ENCODE measurements at regions not wholly inside any gene's neighbourhood (a gene's known extent, or its start where the extent isn't known, plus 50 kb on each side); places are given as distances from the start of the nearest gene placed in this dataset.
"Not testable (repeated sequence)": the region's sequence is repeated elsewhere in the genome, so short reads cannot be mapped to it uniquely, and the experiment has no call there.

- peaks cover 10% of the 10 kb centered on the region for H3K9me3 Mint-ChIP-seq
- H3K4me1 Mint-ChIP-seq (ENCODE audit: low read depth) = no peaks in the 10 kb centered on the region
- no peaks in the 10 kb centered on the region for H3K36me3 Mint-ChIP-seq
- no peak for DNase-seq
- no peaks in the 10 kb centered on the region for H3K27me3 Mint-ChIP-seq
- ChIA-PET POLR2A (no interaction called here), CTCF (no interaction called here)
- intact Hi-C loops (cut with micrococcal nuclease) = no loop called here
- H3K4me3 Mint-ChIP-seq = no peak overlapping the region
- no peak overlapping the region for H3K27ac Mint-ChIP-seq
Observed at GRCh38 chr5:136853971-136854370, 488.6 kb upstream of the TRPC7 start.

- Mint-ChIP-seq H3K9me3 (no peaks in the 10 kb centered on the region), H3K4me1 (ENCODE audit: low read depth) (no peaks in the 10 kb centered on the region), H3K36me3 (no peaks in the 10 kb centered on the region), H3K4me3 (no peak overlapping the region), H3K27ac (no peak overlapping the region), H3K27me3 (no peaks in the 10 kb centered on the region)
- intact Hi-C loops (cut with micrococcal nuclease) = no loop called here
- CTCF ChIA-PET = no interaction called here
- no peak for DNase-seq
- POLR2A ChIA-PET = no interaction called here
Observed at GRCh38 chr5:136840601-136841000, 475.3 kb upstream of the TRPC7 start.

DNA sequence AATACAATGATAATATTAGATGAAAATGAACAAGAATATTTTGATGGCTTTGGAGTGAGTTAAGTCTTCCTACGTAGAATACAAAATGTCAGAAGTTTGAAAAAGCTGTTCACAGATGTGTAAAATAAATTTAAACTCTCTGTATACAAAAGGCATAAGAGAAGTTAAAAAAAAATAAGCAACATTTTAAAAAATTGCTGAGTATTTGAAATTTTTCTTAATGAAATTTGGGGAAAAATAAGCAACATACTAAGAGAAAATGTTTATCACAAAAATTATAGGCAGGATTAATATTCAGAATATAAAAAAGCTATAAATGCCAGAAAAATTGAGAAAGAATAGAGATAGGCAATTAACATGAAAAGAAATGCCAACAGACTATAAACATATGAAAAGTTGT is 470.7 kb upstream of the TRPC7 start:
- no peaks in the 10 kb centered on the region for H3K4me1 Mint-ChIP-seq (ENCODE audit: low read depth)

GRCh38 chr5:136820848-136821247 is 455.5 kb upstream of the TRPC7 start:
- CTCF ChIA-PET = no interaction called here
- Mint-ChIP-seq H3K4me3 (no peak overlapping the region), H3K9me3 (peaks cover 8% of the 10 kb centered on the region)

More for the DNA sequence above, 470.7 kb upstream of the TRPC7 start:
- no peak overlapping the region for H3K4me3 Mint-ChIP-seq
- POLR2A ChIA-PET = interaction anchor here (0.7 kb wide), 1 partner anchor 121 kb away, joined by 3 read pairs; no protein-coding TSS in a partner anchor
- CTCF ChIA-PET = no interaction called here
- peaks cover 3% of the 10 kb centered on the region for H3K9me3 Mint-ChIP-seq
- H3K27me3 Mint-ChIP-seq = no peaks in the 10 kb centered on the region
- no peaks in the 10 kb centered on the region for H3K36me3 Mint-ChIP-seq
- intact Hi-C loops (cut with micrococcal nuclease) = no loop called here
- no peak overlapping the region for H3K27ac Mint-ChIP-seq
- DNase-seq = no peak

DNA sequence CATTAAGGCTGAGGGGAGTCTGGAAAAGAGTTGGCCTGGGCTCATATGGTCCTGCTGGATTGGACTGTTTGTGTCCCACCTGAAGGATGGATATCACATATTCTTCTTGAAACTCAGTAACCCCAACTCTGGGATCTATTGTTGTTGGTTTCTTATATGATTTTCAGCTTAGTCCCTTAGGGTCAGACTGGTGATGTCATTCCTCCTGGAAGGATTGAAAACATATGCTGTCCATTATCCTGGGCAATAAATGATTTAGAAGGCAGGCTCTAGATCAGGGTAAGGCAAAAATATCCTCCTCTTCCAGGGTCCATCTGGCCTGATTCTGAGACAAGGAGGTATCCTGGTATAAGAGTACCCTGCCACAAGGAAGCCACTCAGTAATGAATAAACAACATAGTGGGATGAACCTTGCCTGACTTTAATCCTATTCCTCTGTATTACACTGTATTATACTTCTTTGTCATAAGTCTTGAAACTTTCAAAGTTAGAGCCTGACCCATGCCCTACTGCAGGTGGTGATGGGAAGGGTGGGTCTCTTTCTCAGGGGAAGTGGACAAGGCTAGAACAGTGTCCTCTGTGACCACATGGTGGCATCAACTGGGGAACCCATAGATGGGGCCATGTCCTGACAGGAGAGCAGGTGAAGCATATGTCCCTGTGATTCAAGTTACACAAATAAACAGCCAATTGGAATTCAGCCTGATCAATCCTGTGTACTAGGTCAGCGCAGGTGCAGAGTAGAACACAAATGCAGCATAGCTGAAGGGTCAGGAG is 454.4 kb upstream of the TRPC7 start:
- Mint-ChIP-seq H3K4me3 (no peak overlapping the region), H3K4me1 (ENCODE audit: low read depth) (no peaks in the 10 kb centered on the region), H3K9me3 (peaks cover 8% of the 10 kb centered on the region), H3K27me3 (no peaks in the 10 kb centered on the region), H3K27ac (no peak overlapping the region), H3K36me3 (no peaks in the 10 kb centered on the region)
- DNase-seq = no peak
- CTCF ChIA-PET = no interaction called here
- intact Hi-C loops (cut with micrococcal nuclease) = no loop called here
- POLR2A ChIA-PET = no interaction called here

More at GRCh38 chr5:136820848-136821247, 455.5 kb upstream of the TRPC7 start:
- intact Hi-C loops (cut with micrococcal nuclease) = no loop called here
- no peak for DNase-seq
- no peaks in the 10 kb centered on the region for H3K4me1 Mint-ChIP-seq (ENCODE audit: low read depth)
- no peaks in the 10 kb centered on the region for H3K27me3 Mint-ChIP-seq
- no peaks in the 10 kb centered on the region for H3K36me3 Mint-ChIP-seq
- POLR2A ChIA-PET = no interaction called here
- no peak overlapping the region for H3K27ac Mint-ChIP-seq

DNA sequence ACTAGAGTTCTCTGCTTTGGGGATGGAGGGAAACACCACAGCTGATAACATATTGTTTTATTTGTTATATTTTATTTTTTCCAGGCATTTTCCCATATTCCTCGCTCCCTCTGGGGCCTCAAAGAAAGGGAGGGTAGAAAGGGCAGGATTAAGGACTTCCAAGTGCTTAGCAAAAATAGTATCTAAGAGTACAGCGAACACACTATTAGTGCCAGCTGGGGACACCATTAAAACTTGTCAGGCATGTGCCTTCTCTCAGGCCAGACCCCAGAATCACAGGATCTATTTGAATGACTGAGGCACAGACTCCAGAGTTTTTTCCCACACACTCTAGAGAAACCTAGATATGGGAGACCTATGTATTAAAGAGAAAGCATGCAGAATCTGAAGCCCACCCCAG is 451.0 kb upstream of the TRPC7 start:
- no peaks in the 10 kb centered on the region for H3K27me3 Mint-ChIP-seq
- no peak for DNase-seq
- no peaks in the 10 kb centered on the region for H3K36me3 Mint-ChIP-seq
- peaks cover 5% of the 10 kb centered on the region for H3K9me3 Mint-ChIP-seq
- no peaks in the 10 kb centered on the region for H3K4me1 Mint-ChIP-seq (ENCODE audit: low read depth)
- CTCF ChIA-PET = no interaction called here
- intact Hi-C loops (cut with micrococcal nuclease) = no loop called here
- POLR2A ChIA-PET = no interaction called here
- no peak overlapping the region for H3K4me3 Mint-ChIP-seq
- no peak overlapping the region for H3K27ac Mint-ChIP-seq

- no peak overlapping the region for H3K27ac Mint-ChIP-seq
- H3K4me3 Mint-ChIP-seq = no peak overlapping the region
- POLR2A ChIA-PET = no interaction called here
- intact Hi-C loops (cut with micrococcal nuclease) = no loop called here
- H3K36me3 Mint-ChIP-seq = no peaks in the 10 kb centered on the region
- peaks cover 5% of the 10 kb centered on the region for H3K9me3 Mint-ChIP-seq
- H3K27me3 Mint-ChIP-seq = no peaks in the 10 kb centered on the region
- no peak for DNase-seq
- CTCF ChIA-PET = no interaction called here
- no peaks in the 10 kb centered on the region for H3K4me1 Mint-ChIP-seq (ENCODE audit: low read depth)
Observed at GRCh38 chr5:136814619-136815378, 449.5 kb upstream of the TRPC7 start.

GRCh38 chr5:136812270-136812669 is 446.9 kb upstream of the TRPC7 start:
- H3K27ac Mint-ChIP-seq; H3K36me3 Mint-ChIP-seq; H3K27me3 Mint-ChIP-seq; H3K4me3 Mint-ChIP-seq; CTCF ChIA-PET; H3K9me3 Mint-ChIP-seq; H3K4me1 Mint-ChIP-seq (ENCODE audit: low read depth); DNase-seq; intact Hi-C loops (cut with micrococcal nuclease); POLR2A ChIA-PET: not testable (repeated sequence)

- ChIA-PET CTCF (no interaction called here), POLR2A (no interaction called here)
- H3K4me3 Mint-ChIP-seq = no peak overlapping the region
- H3K27me3 Mint-ChIP-seq = no peaks in the 10 kb centered on the region
- intact Hi-C loops (cut with micrococcal nuclease) = no loop called here
- H3K36me3 Mint-ChIP-seq = no peaks in the 10 kb centered on the region
- H3K9me3 Mint-ChIP-seq = peaks cover 5% of the 10 kb centered on the region
- no peak for DNase-seq
- H3K4me1 Mint-ChIP-seq (ENCODE audit: low read depth) = no peaks in the 10 kb centered on the region
- no peak overlapping the region for H3K27ac Mint-ChIP-seq
Observed at GRCh38 chr5:136811551-136811950, 446.2 kb upstream of the TRPC7 start.

GRCh38 chr5:136811086-136811485 is 445.7 kb upstream of the TRPC7 start:
- H3K27me3 Mint-ChIP-seq = no peaks in the 10 kb centered on the region
- ChIA-PET CTCF (no interaction called here), POLR2A (no interaction called here)
- no peak for DNase-seq
- intact Hi-C loops (cut with micrococcal nuclease) = no loop called here
- H3K4me3 Mint-ChIP-seq = no peak overlapping the region
- H3K36me3 Mint-ChIP-seq = no peaks in the 10 kb centered on the region
- no peak overlapping the region for H3K27ac Mint-ChIP-seq
- H3K9me3 Mint-ChIP-seq = peaks cover 5% of the 10 kb centered on the region
- H3K4me1 Mint-ChIP-seq (ENCODE audit: low read depth) = no peaks in the 10 kb centered on the region

DNA sequence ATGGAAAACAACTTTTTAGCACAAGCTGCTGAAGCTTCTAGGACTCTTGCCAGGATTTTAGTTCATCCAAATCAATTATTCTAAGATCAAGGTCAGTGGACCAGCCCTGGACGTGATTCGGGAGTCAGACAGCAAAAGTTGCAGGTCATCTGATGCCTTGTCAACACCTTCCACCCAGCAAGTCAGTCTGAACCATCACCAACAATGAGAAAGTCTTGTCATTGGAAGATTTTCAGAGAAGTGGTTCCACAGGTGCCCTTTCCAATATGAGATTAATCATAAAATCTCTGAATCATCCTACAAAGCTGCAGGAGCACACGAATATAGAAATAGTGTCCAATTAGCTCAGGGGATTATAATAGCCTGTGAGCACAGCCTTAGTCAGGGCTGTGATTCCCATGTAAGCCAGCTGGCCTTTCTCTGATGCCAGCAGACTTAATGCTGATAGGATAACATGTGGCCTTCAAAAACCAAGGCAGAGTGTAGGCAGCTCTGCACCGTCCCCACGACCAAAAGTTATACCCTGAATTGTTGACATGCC is 445.0 kb upstream of the TRPC7 start:
- H3K4me1 Mint-ChIP-seq (ENCODE audit: low read depth) = no peaks in the 10 kb centered on the region
- intact Hi-C loops (cut with micrococcal nuclease) = no loop called here
- no peaks in the 10 kb centered on the region for H3K36me3 Mint-ChIP-seq
- H3K9me3 Mint-ChIP-seq = peaks cover 5% of the 10 kb centered on the region
- no peak overlapping the region for H3K4me3 Mint-ChIP-seq
- CTCF ChIA-PET = no interaction called here
- no peak for DNase-seq
- POLR2A ChIA-PET = no interaction called here
- no peaks in the 10 kb centered on the region for H3K27me3 Mint-ChIP-seq
- no peak overlapping the region for H3K27ac Mint-ChIP-seq

- no peak overlapping the region for H3K27ac Mint-ChIP-seq
- CTCF ChIA-PET = no interaction called here
- H3K27me3 Mint-ChIP-seq = no peaks in the 10 kb centered on the region
- POLR2A ChIA-PET = no interaction called here
- no peaks in the 10 kb centered on the region for H3K36me3 Mint-ChIP-seq
- DNase-seq = no peak
- no peaks in the 10 kb centered on the region for H3K4me1 Mint-ChIP-seq (ENCODE audit: low read depth)
- H3K4me3 Mint-ChIP-seq = no peak overlapping the region
- H3K9me3 Mint-ChIP-seq = peaks cover 5% of the 10 kb centered on the region
- intact Hi-C loops (cut with micrococcal nuclease) = no loop called here
Observed at GRCh38 chr5:136809382-136809781, 444.0 kb upstream of the TRPC7 start.

DNA sequence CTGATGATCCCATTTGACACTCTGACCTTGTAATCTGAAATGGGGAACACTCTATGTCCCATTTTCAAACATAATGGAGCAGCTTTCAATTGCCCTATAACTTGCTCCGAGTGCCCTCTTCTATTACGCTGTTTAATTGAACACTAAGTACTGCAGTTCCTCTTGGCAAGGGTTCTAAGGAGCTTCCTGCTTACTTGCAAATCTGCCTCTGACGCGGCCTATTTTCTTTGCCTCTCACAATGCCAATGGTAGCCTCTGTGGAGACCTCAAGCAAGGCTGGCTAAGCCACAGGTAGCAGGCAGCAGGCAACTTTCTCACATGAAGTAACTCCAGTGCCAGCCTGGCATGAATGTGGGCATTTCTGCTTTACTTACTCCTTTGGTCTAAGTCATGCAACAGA is 443.4 kb upstream of the TRPC7 start:
- Mint-ChIP-seq H3K4me1 (ENCODE audit: low read depth) (no peaks in the 10 kb centered on the region), H3K4me3 (no peak overlapping the region), H3K36me3 (no peaks in the 10 kb centered on the region), H3K27ac (no peak overlapping the region), H3K27me3 (no peaks in the 10 kb centered on the region), H3K9me3 (peaks cover 5% of the 10 kb centered on the region)
- ChIA-PET POLR2A (no interaction called here), CTCF (no interaction called here)
- intact Hi-C loops (cut with micrococcal nuclease) = no loop called here
- DNase-seq = no peak
